GM12865 (cell line): ENCODE measurements at regions not wholly inside any gene's neighbourhood (a gene's known extent, or its start where the extent isn't known, plus 50 kb on each side); places are given as distances from the start of the nearest gene placed in this dataset.

ENCODE experiments used
- DNase-seq: peaks from one replicate; pipeline ENCODE4 v3.0.0; 2010; ENCODE audit warnings: low read depth
- H3K4me3 ChIP-seq: 2 replicates; pipeline ENCODE4 v1.5.1; 2011; ENCODE audit warnings: mild to moderate bottlenecking, low read depth, low read length, control low read depth
- TF ChIP-seq, protein P1 (sequence below): IDR thresholded peaks from 2 replicates; pipeline ENCODE4 v1.5.1; 2011; ENCODE audit warnings: low read length, control low read depth, low read depth, inconsistent platforms; ENCODE audit not compliant: insufficient read depth; ENCODE audit errors: missing control alignments

DNA sequence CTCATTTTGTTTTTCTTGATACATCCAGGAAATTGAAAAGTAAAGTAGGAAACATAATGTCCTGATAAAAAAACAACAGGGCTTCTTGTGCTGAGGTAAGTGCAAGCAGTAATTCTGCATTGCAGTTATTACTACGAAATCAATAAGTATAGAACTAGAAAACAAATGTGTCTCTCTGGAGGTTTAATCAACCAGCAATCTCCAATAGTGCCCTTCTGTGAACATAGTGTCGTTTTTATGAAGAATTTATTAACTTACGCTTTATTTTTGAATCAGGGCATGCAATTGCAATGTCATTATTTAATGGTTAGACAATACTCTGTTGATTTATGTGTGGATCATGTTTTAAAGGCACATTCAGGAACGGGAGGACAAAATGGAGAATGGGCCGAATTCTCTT is 494.1 kb upstream of the NOVA1 start:
- DNase-seq = no peak
- H3K4me3 ChIP-seq = no peak overlapping the region
- TF ChIP-seq, protein P1, sequence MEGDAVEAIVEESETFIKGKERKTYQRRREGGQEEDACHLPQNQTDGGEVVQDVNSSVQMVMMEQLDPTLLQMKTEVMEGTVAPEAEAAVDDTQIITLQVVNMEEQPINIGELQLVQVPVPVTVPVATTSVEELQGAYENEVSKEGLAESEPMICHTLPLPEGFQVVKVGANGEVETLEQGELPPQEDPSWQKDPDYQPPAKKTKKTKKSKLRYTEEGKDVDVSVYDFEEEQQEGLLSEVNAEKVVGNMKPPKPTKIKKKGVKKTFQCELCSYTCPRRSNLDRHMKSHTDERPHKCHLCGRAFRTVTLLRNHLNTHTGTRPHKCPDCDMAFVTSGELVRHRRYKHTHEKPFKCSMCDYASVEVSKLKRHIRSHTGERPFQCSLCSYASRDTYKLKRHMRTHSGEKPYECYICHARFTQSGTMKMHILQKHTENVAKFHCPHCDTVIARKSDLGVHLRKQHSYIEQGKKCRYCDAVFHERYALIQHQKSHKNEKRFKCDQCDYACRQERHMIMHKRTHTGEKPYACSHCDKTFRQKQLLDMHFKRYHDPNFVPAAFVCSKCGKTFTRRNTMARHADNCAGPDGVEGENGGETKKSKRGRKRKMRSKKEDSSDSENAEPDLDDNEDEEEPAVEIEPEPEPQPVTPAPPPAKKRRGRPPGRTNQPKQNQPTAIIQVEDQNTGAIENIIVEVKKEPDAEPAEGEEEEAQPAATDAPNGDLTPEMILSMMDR = no peak

GRCh38 chr14:27096091-27096490 is 498.3 kb upstream of the NOVA1 start:
- no peak overlapping the region for H3K4me3 ChIP-seq
- TF ChIP-seq, protein P1 = no peak
- DNase-seq = no peak

- no peak overlapping the region for H3K4me3 ChIP-seq
- TF ChIP-seq, protein P1 = no peak
- no peak for DNase-seq
These were observed 500.6 kb upstream of the NOVA1 start for GRCh38 chr14:27098451-27098850.

DNA sequence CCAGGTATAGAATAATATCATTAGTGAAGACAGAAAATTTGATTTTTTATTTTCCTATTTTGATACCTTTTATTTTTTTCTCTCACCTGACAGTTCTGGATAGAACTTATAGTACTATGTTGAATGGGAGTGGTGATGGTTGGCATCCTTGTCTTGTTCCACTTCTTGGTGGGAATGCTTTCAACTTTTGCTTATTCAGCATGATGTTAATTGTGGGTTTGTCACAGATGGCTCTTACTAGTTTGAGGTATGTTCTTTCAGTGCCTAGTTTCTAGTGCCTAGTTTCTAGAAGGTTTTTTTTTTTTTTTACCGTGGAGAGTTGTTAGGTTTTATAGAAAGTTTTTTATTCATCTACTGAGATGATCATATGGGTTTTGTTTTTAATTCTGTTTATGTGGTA is 516.3 kb upstream of the NOVA1 start:
- TF ChIP-seq, protein P1 = no peak
- DNase-seq = no peak
- no peak overlapping the region for H3K4me3 ChIP-seq

GRCh38 chr14:27123162-27123561 is 525.3 kb upstream of the NOVA1 start:
- TF ChIP-seq, protein P1 = no peak
- DNase-seq = no peak
- no peak overlapping the region for H3K4me3 ChIP-seq

DNA sequence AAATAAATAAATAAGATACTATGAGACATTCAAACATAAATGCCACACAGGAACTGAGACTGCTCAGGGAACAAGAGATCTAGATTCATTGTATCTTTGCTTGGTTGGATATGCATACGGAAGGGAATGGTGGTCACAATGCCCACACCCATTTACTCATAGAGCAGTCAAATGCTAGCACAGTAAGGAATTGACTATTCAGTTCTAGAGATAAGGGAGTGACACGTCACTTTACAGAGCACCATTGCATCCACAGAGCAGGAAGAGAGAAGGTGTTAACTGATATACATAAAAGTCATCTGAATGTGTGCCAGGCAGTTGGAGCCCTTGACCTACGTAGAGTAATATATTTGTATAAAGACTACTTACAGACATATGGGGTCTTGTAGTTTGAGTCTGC is 530.0 kb upstream of the NOVA1 start:
- TF ChIP-seq, protein P1 = no peak
- no peak for DNase-seq
- H3K4me3 ChIP-seq = no peak overlapping the region

DNA sequence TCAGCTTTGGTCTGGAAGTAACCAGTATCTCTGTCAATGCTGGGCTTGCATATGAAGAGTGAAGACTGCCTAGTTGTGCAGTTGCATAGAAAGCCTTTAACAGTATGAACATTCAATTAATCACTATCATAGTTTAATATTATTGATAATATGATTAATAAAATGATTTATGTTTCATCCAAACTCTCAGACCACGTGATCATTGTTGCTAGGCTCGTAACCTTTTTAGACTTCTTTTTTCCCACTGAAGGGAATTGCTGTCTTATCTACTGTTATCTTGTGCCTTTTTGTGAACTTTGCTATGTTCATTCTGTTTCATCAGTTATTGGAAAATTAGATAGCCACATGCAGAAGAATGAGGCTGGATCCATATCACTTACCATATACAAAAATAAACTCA is 536.4 kb upstream of the NOVA1 start:
- DNase-seq = no peak
- H3K4me3 ChIP-seq = no peak overlapping the region
- TF ChIP-seq, protein P1 = no peak
